Epithelial cell of esophagus (primary cell): ENCODE measurements at regions not wholly inside any gene's neighbourhood (a gene's known extent, or its start where the extent isn't known, plus 50 kb on each side); places are given as distances from the start of the nearest gene placed in this dataset.

ENCODE experiments used
- DNase-seq: peaks from one replicate; pipeline ENCODE4 v3.0.0; 2010; ENCODE audit warnings: low read depth
- H3K4me3 ChIP-seq: 2 replicates; pipeline ENCODE4 v1.5.1; 2011; ENCODE audit warnings: mild to moderate bottlenecking, low read length, control low read depth
- TF ChIP-seq, protein P1 (sequence below): IDR thresholded peaks from 2 replicates; pipeline ENCODE4 v1.5.1; 2011; ENCODE audit warnings: low read depth, mild to moderate bottlenecking, low read length, control low read depth, inconsistent platforms; ENCODE audit not compliant: insufficient read depth; ENCODE audit errors: missing control alignments

- H3K4me3 ChIP-seq = no peak overlapping the region
- TF ChIP-seq, protein P1, sequence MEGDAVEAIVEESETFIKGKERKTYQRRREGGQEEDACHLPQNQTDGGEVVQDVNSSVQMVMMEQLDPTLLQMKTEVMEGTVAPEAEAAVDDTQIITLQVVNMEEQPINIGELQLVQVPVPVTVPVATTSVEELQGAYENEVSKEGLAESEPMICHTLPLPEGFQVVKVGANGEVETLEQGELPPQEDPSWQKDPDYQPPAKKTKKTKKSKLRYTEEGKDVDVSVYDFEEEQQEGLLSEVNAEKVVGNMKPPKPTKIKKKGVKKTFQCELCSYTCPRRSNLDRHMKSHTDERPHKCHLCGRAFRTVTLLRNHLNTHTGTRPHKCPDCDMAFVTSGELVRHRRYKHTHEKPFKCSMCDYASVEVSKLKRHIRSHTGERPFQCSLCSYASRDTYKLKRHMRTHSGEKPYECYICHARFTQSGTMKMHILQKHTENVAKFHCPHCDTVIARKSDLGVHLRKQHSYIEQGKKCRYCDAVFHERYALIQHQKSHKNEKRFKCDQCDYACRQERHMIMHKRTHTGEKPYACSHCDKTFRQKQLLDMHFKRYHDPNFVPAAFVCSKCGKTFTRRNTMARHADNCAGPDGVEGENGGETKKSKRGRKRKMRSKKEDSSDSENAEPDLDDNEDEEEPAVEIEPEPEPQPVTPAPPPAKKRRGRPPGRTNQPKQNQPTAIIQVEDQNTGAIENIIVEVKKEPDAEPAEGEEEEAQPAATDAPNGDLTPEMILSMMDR = no peak
- no peak for DNase-seq
Observed at GRCh38 chr1:30819244-30819571, 61.6 kb upstream of the LAPTM5 start.

DNA sequence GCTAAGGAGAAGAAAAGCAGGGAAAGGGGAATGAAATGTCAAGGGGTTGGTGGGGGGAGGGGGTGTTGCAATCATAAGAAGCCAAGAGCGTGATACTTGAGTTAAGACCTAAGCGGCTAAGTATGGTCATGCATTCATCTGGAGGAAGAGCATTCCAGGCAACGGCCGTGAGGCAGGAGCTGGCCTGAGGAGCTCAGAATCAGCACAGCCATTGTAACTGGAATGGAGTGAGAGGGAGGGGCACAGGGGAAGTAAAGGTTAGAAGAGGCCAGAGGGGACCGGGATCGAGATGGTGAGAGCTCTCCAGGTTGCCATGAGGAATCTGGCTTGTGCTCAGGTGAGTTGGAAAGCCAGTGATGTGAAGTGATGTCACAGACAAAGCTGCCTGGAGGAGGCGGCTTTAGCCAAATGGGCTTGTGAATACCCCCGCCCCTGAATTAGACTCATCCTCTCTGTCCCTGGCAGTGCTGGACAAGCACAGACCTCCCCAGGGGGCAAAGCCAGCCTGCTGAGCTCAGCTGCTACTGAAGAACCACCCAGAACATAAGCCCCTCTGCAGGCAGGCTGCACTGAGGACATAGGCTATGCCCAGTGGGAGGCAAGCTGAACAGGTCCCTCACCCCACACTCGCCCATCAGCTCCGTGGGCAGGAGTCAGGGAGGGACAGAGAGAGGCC is 61.1 kb upstream of the LAPTM5 start:
- no peak for DNase-seq
- TF ChIP-seq, protein P1 = no peak
- no peak overlapping the region for H3K4me3 ChIP-seq

GRCh38 chr1:30817548-30817947 is 60.0 kb upstream of the LAPTM5 start:
- TF ChIP-seq, protein P1 = no peak
- DNase-seq = no peak
- no peak overlapping the region for H3K4me3 ChIP-seq

- TF ChIP-seq, protein P1 = no peak
- DNase-seq = no peak
- no peak overlapping the region for H3K4me3 ChIP-seq
Observed at GRCh38 chr1:30817077-30817438, 59.5 kb upstream of the LAPTM5 start.

DNA sequence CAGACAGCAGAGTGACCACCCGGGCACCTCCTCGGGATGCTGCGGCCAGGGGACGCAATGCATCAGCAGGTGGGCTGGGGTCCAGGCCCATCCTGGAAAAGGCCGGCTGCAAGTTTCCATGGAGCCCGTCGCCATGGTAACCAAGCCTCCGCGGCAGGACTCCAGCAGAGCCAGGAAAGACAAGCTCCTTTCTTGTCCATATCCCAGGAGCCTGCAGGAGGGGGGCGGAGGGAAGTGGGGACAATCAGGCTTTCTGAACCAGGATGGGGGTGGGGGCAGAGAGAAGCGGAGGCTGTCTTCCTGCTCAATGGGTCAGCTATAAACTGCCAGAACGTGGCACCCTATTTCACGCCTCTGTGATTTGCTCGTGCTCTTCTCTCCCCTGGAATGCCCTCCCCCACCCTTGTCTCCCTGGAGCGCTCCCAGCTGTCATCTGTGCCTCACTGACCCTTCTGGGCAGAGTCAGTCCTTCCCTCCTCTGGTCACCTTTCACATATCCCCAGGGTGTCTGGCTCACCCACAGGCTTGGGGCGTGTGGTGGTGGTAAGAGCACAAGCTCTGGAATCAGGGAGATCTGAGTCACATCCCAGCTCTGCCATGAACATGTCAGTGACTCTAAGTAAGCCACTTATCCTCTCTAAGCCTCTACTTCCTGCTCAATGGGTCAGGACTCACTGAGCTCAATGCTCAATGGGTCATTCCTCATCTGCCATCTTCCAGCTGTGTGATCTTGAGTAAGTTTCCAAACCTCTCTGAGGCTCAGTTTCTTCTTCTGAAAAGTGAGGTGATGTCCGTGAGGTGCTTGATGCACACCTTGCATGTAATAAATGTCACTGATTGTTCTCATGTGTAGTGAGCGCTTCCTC is 58.9 kb upstream of the LAPTM5 start:
- H3K4me3 ChIP-seq = no peak overlapping the region
- DNase-seq = peak; percentile 90
- TF ChIP-seq, protein P1 = no peak

DNA sequence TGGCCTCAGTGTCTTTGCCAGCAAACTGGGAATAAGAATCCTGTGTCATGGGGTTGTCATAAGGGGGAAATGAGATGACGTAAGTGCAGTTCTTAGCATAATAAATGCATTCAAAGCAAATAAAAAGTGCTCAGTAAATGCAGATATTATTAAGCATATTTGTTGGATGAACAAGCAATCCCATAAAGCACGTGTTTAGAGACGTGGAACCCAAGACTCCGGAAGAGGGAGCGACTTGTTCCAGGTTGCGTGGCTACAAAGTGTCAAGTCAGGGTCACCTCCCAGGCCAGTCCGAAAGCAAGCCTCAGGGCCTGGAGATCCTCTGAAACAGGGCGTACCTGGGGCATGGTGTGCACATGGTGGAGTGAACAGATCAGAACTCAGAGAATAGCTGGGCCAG is 58.0 kb upstream of the LAPTM5 start:
- no peak overlapping the region for H3K4me3 ChIP-seq
- DNase-seq = no peak
- TF ChIP-seq, protein P1 = no peak
